IPS DF 19.7 (cell line): ENCODE measurements at regions not wholly inside any gene's neighbourhood (a gene's known extent, or its start where the extent isn't known, plus 50 kb on each side); places are given as distances from the start of the nearest gene placed in this dataset.
"Not testable (repeated sequence)": the region's sequence is repeated elsewhere in the genome, so short reads cannot be mapped to it uniquely, and the experiment has no call there.

Experiments
- DNase-seq: peaks from one replicate; pipeline ENCODE4 v3.0.0-alpha.2; 2013; ENCODE audit warnings: low read depth, low spot score

DNA sequence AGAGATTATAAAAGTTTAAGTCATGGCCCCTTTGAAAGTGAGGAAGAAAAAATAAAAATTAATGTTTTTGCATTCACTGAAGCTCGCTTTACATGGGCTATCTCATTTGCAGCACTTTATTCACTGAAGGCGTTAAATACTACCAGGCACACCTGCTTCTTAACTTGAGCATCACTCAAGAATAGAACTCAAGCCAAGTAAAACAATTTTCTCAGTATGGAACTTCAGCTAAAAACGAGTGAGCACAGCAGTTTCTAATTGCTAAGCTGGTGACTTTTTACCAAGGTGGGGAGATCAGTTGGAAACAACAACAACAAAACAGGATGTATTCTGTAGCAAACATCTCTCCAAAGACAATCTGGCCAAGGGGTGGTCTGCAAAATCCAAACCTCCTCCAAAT lies 405.6 kb downstream of the RAB38 start:
- no peak for DNase-seq

DNA sequence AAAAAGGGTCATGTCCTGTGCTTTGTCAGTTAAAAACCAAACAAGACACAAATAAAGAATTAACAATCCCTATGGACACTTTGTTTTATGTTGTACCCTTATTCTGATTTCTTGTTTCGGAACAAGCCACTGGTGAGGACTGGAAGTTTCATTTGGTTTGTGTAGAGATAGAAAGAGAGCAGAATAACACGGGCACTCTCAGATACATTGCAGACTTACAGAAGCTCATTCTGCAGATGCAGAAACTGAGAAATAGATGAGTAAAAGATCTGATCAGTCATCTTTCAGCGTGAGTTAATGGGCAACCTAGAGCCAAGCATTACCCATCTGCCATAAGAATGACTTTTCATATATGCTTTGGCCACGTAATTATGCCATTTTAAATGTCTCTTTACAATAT lies 407.6 kb downstream of the RAB38 start:
- no peak for DNase-seq

DNA sequence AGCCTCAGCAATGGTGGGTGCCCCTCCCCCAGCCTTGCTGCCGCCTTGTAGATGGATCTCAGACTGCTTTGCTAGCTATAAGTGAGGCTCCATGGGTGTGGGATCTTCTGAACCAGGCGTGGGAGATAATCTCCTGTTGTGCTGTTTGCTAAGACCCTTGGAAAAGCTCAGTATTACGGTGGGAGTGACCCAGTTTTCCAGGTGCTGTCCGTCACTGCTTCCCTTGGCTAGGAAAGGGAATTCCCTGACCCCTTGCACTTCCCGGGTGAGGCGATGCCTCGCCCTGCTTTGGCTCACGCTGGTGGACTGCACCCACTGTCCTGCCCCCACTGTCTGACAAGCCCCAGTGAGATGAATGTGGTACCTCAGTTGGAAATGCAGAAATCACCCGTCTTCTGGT lies 411.2 kb downstream of the RAB38 start:
- not testable (repeated sequence) for DNase-seq

DNA sequence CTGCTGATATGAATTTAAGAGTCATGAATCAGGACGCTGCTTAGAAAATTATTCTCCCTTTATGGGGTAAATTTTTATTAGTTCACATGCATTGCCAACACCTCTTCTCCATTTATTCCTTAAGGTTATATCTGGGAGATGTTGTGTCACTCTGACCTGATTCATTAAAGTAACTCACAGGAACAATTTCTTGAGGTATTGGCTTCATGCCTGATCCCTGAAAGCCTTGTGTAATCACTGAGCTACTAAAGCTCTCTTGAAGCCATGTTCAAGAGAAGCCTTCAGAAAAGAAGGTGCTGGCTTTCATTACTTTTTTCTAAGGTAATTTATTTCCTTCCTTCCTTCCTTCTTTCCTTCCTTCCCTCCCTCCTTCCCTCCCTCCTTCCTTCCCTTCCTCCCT lies 420.6 kb downstream of the RAB38 start:
- no peak for DNase-seq

DNA sequence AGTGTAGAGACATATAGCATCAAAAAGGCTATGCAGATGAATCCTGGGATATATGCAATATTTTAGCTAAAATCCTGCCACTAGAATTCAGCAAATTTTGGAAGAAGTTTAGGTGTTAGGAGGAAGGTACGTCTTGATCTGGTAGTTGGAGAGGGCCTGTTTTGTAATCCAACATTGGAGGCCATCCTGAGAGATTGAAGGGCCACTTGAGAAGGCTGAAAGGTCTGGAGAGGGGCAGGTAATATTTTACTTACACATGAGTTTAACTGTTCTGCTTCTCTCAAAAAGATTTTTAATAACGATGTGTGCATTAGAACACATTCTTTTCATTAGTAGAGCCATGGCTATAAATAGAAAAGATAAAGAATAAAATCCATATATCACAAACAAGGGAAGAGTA lies 422.1 kb downstream of the RAB38 start:
- DNase-seq = no peak

DNA sequence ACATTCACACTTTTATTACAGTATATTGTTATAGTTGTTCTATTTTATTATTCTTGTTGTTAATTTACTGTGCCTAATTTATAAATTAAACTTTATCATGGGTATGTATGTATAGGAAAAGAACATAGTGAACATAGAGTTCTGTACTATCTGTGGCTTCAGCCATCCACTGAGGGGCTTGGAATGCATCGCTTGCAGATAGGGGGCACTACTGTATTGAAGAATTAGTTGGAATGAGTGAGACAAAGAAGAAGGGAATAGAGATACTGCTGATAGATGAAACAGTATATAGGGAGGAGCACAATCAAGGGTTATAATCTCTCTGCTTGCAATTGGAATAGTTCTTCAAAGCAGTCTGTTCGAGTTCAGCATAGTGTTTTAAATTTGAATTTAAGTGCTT lies 432.2 kb downstream of the RAB38 start:
- DNase-seq = no peak

DNA sequence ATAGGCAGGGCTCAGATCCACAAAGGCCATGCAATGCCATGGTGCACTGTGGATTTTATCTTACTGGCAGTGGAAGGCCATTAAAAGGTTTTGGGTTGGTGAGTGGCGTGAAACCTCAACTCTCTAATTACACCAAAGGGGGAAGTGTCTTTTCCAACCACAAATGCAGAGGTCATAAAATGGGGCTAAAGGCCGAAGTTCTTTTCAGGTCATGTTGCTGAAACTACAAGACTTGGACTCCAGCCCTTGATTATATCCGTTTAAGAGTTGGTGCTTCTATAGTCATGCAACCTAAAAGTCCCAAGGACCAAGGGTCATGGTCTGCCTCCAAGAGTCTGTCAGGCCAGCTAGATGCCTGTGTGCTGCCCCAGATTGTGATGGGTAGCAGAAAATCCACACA lies 434.3 kb downstream of the RAB38 start:
- no peak for DNase-seq

DNA sequence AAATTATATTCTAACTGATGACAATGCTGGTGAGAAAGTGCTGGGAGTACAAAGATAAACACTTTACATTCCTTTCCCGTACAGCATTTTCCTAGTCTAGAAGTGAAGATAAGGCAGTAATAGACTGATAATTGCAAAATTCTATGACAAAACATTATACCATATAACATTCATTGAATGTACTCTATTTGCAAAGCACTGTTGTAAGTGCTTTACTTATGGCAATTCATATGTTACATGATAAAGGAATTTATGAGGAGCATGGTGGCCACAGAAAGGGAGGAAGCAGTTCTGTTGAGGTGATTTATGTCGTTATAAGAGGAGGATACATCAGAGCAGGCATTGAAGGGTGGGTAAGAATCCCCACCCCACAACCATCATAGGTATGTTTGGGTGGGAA lies 434.8 kb downstream of the RAB38 start:
- DNase-seq = no peak

DNA sequence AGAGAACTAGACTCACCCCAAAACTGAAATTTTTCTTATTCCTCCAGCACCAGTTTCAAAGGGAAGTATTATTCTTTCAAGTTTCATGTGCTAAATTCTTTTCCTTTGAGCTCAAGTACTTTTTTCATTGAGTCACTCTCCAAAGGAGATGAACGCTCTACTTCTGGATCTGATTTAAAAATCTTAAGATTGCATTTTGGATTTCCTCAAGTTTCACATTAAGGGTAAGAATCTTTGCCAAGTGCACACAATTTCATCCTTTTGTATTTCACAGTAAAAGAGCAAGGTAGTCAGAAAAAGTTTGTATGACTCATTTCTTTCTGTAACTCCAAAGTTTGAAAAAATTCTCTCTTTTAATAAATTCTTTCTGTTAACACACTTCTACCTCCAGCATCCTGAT lies 435.5 kb downstream of the RAB38 start:
- DNase-seq = no peak

DNA sequence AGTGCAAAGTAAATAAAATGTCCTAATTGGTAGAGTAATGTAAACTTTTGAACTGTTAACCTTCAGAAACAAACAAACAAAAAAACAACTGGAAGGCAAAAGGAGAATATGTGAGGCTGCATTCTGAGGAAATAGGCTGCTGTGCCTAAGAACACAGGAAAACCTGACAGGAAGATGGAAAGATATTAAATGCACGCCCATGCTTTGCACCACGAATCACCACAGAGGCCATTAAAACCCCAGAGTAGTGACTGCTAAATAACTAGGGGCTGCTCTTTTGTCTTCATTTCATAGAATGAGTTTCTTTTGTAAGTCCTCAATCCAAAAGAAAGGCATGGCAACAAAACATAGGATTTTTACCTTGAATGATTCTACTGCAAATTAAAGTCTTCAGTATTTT lies 436.0 kb downstream of the RAB38 start:
- DNase-seq = no peak

DNA sequence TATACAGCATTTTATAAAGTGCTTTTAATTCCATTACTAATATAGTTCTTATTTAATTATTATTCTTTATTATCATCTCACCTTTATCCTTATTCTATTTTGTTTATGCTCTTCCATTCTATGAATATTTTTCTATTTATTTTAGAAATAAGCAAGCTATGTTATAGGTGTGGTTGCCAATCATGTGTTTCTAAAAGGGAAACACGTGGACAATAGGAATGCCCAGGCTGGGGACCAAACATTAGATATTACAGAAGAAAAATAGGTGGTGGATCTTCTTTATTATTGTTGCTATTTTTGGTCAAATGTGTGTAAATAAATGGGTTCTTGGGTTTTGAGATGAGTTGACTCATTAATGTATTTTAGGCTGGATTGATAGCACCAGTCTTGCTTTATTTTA lies 438.3 kb downstream of the RAB38 start:
- no peak for DNase-seq

DNA sequence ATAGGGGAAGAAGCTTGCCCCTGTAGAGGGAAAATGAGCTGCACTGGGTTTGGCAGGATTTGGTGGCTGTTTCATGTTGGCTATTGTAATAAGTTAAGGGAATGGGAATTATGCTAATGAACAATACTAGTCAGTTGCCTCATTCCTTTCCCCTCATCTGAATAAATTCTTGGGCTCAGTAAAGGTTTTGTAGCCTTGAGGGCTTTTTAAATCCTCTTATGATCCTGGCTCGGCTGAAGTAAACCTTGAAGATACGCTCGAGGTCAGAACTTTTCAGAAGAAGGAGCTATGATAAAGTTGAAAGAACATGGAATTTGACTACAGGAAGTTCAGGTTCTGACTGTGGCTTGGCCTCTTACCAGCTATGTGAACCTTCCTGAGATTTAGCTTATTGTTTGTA lies 448.7 kb downstream of the RAB38 start:
- DNase-seq = no peak

DNA sequence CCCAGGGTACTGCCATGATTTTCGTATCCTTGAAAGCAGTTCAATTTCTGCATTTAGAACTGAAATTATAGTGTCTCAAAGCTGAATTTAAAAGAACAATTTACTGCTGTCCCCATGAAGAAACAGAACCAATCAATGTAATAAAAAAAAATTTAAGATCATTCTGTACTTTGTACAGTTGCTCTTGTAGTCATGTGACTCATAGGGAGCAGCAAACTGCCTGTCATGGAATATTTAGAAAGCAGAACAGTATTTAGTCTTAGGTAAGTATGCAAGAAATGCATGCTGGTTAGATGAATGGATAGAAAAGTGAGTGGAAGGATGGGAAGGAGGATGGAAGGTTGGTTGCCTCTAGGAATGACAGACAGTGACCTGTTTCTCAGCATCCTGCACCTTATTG lies 450.9 kb downstream of the RAB38 start:
- no peak for DNase-seq

DNA sequence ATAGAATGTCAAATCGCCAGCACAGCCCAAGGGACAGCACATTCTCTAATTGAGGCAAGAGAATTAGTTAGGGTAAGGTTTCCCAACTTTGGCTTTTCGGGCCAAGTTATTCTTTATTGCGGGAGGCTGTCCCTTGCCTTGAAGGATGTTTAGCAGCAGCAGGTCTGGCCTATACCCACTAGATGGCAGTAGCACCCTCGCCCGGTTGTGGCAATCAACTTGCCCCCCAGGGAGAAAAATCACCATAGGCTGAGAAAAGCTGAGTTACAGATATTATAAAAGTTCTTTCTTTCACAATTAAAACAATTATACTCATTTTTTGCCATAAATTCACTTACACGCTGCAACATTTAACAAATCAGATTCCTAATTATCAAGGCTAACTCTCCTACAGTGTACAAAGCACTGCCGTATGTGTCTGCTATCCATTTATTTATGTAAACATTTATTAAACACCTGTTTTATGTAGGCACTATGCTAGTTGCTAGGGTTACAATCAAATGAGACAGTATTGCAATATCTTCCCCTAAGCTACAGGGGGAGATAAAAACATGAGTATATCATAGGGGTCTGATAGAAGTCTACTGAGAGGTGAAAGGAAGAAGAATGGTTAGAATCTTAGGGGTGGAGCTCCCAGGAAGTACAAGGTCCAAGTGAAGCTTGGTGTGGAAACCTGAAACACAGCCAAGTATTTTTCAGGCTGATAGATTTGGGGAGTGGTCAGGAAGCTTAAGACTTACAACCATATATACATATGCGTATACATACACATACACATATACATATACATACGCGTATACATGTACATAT lies 452.3 kb downstream of the RAB38 start:
- no peak for DNase-seq

DNA sequence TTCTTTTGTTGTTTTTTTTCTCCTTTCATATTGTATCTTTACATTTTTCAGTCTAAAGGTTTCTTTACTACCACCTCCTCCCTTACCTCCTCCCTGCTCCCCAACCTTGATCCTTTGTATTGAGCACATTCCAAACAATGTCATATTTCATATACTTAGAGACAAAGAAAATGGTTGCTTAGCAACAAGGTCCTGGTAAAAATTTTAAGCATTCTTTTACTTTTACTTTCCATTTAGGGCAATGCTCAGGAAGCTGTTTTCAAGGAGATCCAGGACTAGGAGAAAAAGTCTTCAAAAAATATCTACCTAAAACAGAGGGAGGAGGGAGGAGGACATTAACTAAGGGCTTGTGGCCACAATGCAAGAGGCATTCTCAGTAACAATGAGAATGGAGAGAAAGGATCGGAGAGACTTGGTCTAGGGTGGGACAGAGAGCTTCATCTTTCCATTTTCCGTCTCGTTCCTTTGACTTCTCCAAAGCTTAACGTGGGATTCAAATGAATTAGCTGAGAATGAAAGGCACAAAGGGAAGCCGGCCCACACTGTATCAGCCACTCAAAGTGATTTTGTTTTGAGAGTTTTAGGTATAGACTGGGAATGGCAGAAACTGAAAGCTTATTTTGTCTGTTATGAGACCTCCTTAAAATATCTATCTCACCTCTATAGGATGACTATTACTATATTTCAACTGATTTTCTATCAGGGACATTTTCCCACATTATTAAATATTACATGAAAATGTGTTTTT lies 455.7 kb downstream of the RAB38 start:
- no peak for DNase-seq

DNA sequence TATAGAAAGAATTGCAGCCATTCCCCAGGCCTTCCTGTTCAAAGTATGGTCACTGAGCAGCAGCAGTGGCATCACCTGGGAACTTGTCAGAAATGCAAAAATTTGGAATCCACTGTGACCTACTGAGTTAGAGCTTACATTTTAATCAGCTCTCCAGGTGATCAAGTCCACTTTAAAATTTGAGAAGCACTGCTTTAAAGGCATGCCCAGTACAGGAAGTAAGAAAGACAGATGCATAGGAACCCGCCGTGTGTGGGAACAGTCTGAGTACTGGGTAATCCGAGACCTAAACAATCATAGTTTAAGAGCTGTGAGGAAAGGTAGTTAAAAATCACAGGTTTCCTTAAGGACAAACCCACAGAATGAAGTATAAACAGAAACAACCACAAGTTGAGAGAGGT lies 462.4 kb downstream of the RAB38 start:
- no peak for DNase-seq

DNA sequence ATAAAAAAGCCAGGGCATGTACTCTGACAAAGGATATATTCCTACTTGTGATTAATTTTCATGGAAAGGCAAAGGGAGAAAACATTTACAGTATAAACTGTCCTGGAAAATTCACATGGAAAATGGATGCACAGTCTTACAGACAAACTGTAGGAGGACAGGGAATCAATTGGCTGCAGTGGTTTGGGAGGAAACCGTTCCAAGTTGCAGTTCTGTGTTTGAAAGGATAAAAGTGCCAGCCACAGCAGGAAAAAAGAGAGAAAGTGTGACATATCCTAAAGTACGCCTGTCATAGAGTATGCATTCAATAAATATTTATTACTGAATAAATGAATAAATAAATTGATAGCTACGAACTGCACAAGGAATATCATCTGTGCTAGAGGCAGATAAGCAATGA lies 462.9 kb downstream of the RAB38 start:
- no peak for DNase-seq

DNA sequence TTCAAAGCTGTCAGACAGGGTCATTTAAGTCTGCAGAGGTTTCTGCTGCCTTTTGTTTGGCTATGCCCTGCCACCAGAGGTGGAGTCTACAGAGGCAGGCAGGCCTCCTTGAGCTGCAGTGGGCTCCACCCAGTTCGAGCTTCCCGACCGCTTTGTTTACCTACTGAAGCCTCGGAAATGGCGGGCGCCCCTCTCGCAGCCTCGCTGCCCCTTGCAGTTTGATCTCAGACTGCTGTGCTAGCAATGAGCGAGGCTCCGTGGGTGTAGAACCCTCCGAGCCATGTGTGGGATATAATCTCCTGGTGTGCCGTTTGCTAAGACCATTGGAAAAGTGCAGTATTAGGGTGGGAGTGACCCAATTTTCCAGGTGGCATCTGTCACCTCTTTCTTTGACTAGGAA lies 471.7 kb downstream of the RAB38 start:
- not testable (repeated sequence) for DNase-seq

DNA sequence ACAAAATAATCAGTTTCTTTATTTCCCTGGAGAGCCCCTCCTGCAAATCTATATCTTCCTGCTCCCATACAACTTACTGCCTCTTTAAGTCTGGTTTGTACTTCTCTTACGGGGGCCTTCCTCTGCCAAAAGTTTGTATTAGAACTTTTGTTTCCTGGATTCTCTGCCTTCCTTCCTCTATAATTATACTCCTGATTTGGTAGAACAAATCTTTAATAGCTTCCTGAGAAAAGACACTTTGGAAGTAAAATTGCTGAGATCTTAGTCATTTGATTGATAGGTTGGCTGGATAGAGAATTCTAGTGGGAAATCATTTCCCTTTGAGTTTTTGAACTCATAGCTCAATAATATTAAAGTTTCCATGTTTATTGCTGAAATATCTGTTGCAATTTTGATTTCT lies 499.2 kb downstream of the RAB38 start:
- no peak for DNase-seq

DNA sequence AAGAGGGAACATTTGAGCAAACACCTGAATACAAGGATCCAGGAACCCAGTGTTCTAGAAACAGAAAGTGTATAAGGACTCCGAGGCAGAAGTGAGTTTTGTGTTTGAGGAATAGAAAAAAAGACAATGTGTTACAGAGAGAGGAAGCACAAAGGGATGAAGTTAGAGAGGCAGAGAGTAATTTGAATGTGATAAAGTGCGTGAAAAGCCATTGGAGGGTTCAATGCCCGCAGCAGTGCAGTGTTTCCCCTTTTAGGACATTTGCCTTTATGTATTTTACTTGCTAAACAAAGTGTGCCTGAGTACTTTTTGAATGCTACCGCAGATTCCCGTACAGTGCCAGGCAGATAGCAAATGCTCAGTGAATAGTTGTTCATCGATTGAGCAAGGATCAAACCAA lies 508.5 kb downstream of the RAB38 start:
- no peak for DNase-seq

DNA sequence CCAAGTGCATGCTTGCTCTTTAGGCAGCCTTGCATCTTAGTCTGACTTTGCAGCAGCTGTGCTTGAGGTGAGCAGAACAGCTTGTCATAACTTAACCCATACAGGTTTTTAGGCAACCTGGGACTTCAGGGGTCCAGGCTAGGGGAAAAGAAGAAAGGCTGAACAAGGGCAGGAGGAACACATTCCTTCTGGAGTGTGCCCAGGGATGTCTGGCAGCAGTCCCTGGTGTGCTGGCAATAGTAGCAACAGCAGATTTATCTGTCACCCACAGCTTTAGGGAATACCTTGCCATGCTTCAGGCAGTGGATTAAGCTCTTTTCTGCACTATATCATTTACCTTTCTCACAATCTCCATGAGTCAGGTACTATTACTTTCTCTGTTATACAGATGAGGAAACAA lies 513.0 kb downstream of the RAB38 start:
- no peak for DNase-seq

DNA sequence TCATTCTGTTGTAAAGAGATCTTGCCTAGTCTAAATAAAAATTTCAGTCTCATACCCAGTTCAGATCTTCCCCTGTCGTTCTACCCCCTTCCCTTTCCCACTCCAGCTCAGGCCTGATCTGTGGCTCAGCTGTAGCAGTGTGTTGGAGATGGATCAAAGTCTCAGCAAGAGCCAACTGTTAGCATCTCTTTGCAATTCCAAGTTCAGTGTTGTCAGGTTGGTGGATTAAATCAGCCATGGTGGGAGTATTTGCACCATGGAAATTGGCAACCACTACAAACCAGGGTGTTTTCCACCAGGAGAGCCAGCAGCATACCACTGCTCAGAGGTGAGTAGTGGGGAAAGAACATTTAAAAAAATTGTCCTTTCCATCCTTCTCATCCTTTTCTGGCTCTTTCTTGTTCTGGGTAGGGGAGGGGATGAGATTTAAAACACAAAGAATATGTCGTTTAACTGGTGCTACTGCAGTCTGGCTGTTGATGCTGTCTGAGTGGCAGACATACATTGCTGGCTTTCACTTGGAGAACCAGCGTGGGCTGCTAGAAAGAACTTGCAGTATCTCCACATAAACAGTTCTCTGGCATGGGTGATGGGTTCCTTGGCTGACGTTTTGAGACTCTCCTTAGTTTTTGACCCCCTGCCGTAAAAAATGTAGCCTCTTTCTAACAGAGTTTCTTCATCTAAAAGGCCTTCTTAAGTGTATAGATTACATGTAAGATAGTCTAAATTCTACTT lies 514.1 kb downstream of the RAB38 start:
- DNase-seq = no peak

DNA sequence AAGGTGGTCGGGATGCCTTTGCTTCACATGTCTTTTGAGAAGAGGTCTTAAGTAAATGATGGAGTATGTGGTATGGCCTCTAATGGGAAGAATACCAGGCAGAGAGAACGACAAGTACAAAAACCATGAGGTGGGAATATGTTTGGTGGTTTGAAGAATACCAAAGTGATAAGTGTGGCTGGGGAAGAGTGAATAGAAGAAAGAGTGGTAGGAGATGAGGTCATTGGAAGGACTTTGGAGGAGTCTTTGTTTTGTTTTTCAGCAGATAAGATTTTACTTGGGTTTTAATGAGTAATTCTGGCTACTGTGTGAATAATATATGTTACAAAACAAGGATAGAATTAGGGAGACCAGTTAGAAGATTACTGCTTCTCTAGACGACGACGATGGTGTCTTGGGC lies 515.4 kb downstream of the RAB38 start:
- DNase-seq = no peak
